ENCODE measurements at regions not wholly inside any gene's neighbourhood (a gene's known extent, or its start where the extent isn't known, plus 50 kb on each side); places are given as distances from the start of the nearest gene placed in this dataset.

DNA sequence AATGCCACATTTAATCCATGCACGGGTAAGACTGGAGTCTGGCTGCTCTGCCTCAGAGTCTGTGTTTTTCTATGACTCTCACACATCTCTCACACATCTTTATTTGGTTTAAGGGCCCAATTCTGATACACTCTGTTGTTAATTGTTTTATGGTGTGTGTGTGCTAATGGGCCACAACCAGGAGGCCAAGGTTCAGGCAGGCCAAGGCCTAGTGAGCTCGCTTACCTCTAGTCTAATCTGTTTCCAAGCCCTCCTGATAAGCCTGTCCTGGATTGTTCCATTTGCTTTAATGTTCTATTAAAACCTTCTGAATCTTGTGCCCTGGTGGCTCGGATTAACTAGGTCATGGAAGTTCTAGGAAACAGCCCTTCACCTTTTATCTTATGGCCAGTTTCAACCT lies 445.4 kb upstream of the DPH6 start:
- Mint-ChIP-seq H3K4me3 (ENCODE audit: unreplicated experiment) (no peak overlapping the region), H3K36me3 (ENCODE audit: low read depth, unreplicated experiment) (no peaks in the 10 kb centered on the region), H3K27me3 (ENCODE audit: unreplicated experiment) (peaks cover 2% of the 10 kb centered on the region), H3K4me1 (ENCODE audit: unreplicated experiment) (peaks cover 3% of the 10 kb centered on the region), H3K27ac (ENCODE audit: unreplicated experiment) (no peak overlapping the region), H3K9me3 (ENCODE audit: unreplicated experiment) (no peaks in the 10 kb centered on the region)
- TF ChIP-seq, protein P1, sequence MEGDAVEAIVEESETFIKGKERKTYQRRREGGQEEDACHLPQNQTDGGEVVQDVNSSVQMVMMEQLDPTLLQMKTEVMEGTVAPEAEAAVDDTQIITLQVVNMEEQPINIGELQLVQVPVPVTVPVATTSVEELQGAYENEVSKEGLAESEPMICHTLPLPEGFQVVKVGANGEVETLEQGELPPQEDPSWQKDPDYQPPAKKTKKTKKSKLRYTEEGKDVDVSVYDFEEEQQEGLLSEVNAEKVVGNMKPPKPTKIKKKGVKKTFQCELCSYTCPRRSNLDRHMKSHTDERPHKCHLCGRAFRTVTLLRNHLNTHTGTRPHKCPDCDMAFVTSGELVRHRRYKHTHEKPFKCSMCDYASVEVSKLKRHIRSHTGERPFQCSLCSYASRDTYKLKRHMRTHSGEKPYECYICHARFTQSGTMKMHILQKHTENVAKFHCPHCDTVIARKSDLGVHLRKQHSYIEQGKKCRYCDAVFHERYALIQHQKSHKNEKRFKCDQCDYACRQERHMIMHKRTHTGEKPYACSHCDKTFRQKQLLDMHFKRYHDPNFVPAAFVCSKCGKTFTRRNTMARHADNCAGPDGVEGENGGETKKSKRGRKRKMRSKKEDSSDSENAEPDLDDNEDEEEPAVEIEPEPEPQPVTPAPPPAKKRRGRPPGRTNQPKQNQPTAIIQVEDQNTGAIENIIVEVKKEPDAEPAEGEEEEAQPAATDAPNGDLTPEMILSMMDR (IDR thresholded peaks at IDR 0.05; ENCODE audit: unreplicated experiment) = no peak
- no peak for DNase-seq (ENCODE audit: low spot score)

DNA sequence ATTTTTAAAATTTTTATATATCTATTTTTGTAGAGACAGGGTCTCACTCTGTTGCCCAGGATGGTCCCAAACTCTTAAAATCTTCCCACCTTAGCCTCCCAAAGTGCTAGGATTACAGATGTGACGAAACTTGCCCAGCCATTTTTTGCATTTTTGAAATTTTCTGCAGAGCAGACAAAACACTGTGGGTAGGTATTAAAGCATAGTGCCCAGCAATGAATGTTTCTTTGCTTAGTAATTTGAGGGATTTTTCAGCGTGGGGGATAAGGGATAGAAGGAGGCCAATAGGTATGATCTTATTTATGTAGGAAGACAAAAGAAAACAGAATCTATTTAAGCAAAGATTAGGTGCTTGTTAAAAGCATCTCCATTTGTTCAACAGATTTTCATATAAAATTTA lies 446.8 kb upstream of the DPH6 start:
- Mint-ChIP-seq H3K36me3 (ENCODE audit: low read depth, unreplicated experiment) (no peaks in the 10 kb centered on the region), H3K9me3 (ENCODE audit: unreplicated experiment) (no peaks in the 10 kb centered on the region), H3K27ac (ENCODE audit: unreplicated experiment) (no peak overlapping the region), H3K4me1 (ENCODE audit: unreplicated experiment) (peaks cover 3% of the 10 kb centered on the region), H3K4me3 (ENCODE audit: unreplicated experiment) (no peak overlapping the region), H3K27me3 (ENCODE audit: unreplicated experiment) (peaks cover under 1% of the 10 kb centered on the region)
- TF ChIP-seq, protein P1 (IDR thresholded peaks at IDR 0.05; ENCODE audit: unreplicated experiment) = no peak
- no peak for DNase-seq (ENCODE audit: low spot score)

DNA sequence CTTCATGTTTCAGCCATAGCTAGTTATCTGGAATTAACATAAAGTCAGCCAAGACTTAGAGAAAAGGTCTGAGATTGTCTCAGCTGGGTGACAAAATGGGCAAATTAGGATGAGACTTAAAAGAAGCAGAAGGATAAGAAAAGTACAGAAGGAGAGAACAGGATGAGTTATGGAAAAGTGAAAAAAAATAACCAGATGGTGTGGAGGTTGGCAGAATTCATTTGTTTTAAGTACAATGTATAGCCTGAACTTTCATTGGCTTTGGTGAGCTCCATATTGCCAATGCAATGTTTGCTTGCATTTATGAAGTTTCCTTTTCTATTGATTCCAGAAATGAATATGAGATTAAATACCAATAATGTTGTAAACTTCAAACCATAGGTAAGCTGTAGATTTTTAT lies 447.2 kb upstream of the DPH6 start:
- DNase-seq (ENCODE audit: low spot score) = no peak
- Mint-ChIP-seq H3K36me3 (ENCODE audit: low read depth, unreplicated experiment) (no peaks in the 10 kb centered on the region), H3K27me3 (ENCODE audit: unreplicated experiment) (no peaks in the 10 kb centered on the region), H3K4me1 (ENCODE audit: unreplicated experiment) (peaks cover 3% of the 10 kb centered on the region), H3K9me3 (ENCODE audit: unreplicated experiment) (no peaks in the 10 kb centered on the region), H3K4me3 (ENCODE audit: unreplicated experiment) (no peak overlapping the region), H3K27ac (ENCODE audit: unreplicated experiment) (no peak overlapping the region)
- TF ChIP-seq, protein P1 (IDR thresholded peaks at IDR 0.05; ENCODE audit: unreplicated experiment) = no peak

DNA sequence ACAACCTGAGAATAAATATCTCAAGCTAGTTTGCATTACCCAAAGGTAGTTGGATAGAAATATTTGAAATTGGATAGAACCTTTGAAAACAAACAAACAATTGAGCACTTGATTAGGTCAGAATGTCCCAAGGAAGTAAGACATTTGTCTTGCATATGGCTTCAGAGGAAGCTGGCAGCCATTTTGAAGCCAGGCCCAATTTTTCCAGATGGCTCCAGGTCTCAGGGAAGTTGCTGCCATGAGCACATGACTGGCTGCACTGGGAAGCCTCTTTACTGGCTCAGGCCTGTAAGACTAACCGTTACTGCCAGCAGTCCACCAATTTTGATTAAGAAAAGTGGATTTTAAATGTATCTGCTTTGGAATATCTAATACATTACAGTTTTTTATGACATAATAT lies 448.9 kb upstream of the DPH6 start:
- Mint-ChIP-seq H3K27me3 (ENCODE audit: unreplicated experiment) (no peaks in the 10 kb centered on the region), H3K9me3 (ENCODE audit: unreplicated experiment) (no peaks in the 10 kb centered on the region), H3K4me1 (ENCODE audit: unreplicated experiment) (no peaks in the 10 kb centered on the region), H3K27ac (ENCODE audit: unreplicated experiment) (no peak overlapping the region), H3K36me3 (ENCODE audit: low read depth, unreplicated experiment) (no peaks in the 10 kb centered on the region), H3K4me3 (ENCODE audit: unreplicated experiment) (no peak overlapping the region)
- TF ChIP-seq, protein P1 (IDR thresholded peaks at IDR 0.05; ENCODE audit: unreplicated experiment) = no peak
- DNase-seq (ENCODE audit: low spot score) = no peak

DNA sequence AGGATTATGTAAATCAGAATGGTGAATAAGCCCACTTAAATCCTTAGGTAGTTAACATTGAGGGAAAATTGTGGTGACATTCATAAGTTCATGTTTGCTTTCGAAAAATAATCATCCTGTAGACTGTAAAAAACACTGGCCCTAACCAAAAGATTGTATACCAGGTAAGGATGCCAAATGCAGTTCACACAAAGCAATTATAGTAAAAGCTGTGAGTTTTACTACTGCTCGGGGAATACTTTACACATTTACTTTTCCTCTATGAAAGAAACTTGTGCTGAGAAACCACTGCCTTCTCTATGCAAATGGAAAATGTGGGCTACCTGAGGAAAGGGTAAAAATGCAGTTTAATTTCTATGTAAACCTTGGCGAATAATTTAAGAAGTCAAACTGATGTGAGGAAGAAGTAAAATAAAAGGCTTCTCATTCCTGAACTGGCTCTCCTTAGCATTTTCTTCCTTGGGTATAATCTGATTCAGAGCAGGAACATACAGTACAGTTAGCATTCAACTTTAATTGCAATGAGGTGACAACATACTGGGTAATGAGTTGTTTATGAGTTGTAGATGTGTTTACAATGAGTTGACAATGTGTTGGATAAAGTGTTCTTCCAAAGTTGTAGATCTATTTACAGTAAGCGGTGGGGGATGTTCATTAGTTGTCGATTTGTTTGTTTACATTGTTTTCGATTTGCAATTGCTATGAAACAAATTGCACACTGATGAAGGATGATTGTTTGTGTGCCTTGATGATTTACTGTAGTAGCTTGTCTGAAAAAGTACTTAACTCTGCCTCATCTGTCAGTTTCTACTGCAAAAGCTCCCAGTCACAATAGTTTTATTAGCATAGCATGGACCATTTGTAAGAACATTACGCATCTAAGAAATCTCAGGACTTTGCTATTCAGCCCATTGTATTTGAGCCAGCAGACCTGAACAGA lies 453.0 kb upstream of the DPH6 start:
- Mint-ChIP-seq H3K36me3 (ENCODE audit: low read depth, unreplicated experiment) (no peaks in the 10 kb centered on the region), H3K4me3 (ENCODE audit: unreplicated experiment) (no peak overlapping the region), H3K9me3 (ENCODE audit: unreplicated experiment) (no peaks in the 10 kb centered on the region), H3K27me3 (ENCODE audit: unreplicated experiment) (no peaks in the 10 kb centered on the region), H3K27ac (ENCODE audit: unreplicated experiment) (no peak overlapping the region), H3K4me1 (ENCODE audit: unreplicated experiment) (no peaks in the 10 kb centered on the region)
- DNase-seq (ENCODE audit: low spot score) = no peak
- TF ChIP-seq, protein P1 (IDR thresholded peaks at IDR 0.05; ENCODE audit: unreplicated experiment) = no peak
